Thyroid gland (tissue), 4 donors: ENCODE measurements at regions not wholly inside any gene's neighbourhood (a gene's known extent, or its start where the extent isn't known, plus 50 kb on each side); places are given as distances from the start of the nearest gene placed in this dataset.

Source experiments
- DNase-seq, 2 donors: peaks; one replicate each; pipeline ENCODE4 v3.0.0-alpha.2; 2019
- H3K27ac ChIP-seq, 3 donors: fragments of 200-600 bp; sonication (generic); 1 replicate in 2 of 3; 2 replicates in 1 of 3; pipeline ENCODE4 v1.5.1; 2016 to 2019; ENCODE audit warnings: mild to moderate bottlenecking in 1 of 3, moderate library complexity in 1 of 3
- H3K27me3 ChIP-seq: fragments of 200-600 bp; sonication (generic); one replicate; pipeline ENCODE4 v1.5.1; 2019
- H3K36me3 ChIP-seq, 2 donors: fragments of 200-600 bp; sonication (generic); one replicate each; pipeline ENCODE4 v1.5.1; 2016 to 2019
- H3K4me1 ChIP-seq, 2 donors: fragments of 200-600 bp; sonication (generic); one replicate each; pipeline ENCODE4 v1.5.1; 2017 to 2019
- H3K4me3 ChIP-seq, 3 donors: fragments of 200-600 bp; sonication (generic); replicated peaks in 1 of 3; 1 replicate in 2 of 3; 2 replicates in 1 of 3; pipeline ENCODE4 v1.5.1; 2016; ENCODE audit warnings: mild to moderate bottlenecking in 1 of 3
- H3K9me3 ChIP-seq: fragments of 200-600 bp; sonication (generic); one replicate; pipeline ENCODE4 v1.5.1; 2017
- CTCF ChIP-seq, 6 experiments: fragments of 200-600 bp in 3 of 6; fragments of 450-650 bp in 3 of 6; sonication (generic) in 3 of 6; IDR thresholded peaks; one replicate each; pipeline ENCODE4 v1.5.1; 2016 to 2019; ENCODE audit warnings: antibody characterized with exemption in 6 of 6, mild to moderate bottlenecking in 2 of 6, inconsistent platforms in 1 of 6, moderate library complexity in 1 of 6
- POLR2A ChIP-seq, 2 donors: fragments of 450-650 bp; IDR thresholded peaks; one replicate each; pipeline ENCODE4 v1.6.1; 2017; ENCODE audit warnings: antibody characterized with exemption in 2 of 2, mild to moderate bottlenecking in 2 of 2, moderate library complexity in 1 of 2
- WGBS, 2 donors: methylation state at CpG; one replicate each; pipeline ENCODE4 v1.1.5; 2017; 5-methylcytosine and 5-hydroxymethylcytosine counted together
- intact Hi-C: fragments of 100-400 bp; cut with DNase I; formaldehyde crosslinking; loops from one replicate; pipeline ENCODE4 v1.15.1; 2023

DNA sequence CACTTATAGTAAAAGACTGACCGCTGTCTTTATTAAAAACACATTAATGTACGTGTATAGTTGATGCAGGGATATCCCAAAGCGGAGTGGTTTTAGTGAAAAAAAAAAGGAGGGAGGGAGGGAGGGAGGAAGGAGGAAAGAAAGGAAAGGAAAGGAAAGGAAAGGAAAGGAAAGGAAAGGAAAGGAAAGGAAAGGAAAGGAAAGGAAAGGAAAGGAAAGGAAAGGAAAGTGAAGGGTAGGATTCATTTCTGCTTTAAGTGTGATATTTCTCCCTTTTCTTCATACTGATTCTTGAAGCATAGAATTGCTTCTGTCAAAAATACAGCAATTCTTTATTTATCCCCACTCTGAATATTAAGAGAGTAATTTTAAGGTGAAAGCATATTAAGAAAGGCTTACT lies 504.9 kb downstream of the PPP4R3C start:
- no peak for DNase-seq
- 87 to 96% methylated on average over 3 of the region's 3 CpGs for WGBS, 2 donors
- H3K9me3 ChIP-seq, result no peaks in the 10 kb centered on the region
- no peak overlapping the region for H3K27ac ChIP-seq
- no peak overlapping the region for H3K4me3 ChIP-seq
- H3K4me1 ChIP-seq, result no peaks in the 10 kb centered on the region
- intact Hi-C loops, result no loop called here
- no peaks in the 10 kb centered on the region for H3K36me3 ChIP-seq
- no peaks in the 10 kb centered on the region for H3K27me3 ChIP-seq
- TF ChIP-seq CTCF (IDR thresholded peaks at IDR 0.05) (no peak), POLR2A (IDR thresholded peaks at IDR 0.05) (no peak)

GRCh38 chrX:26954029-26954428 lies 509.1 kb downstream of the PPP4R3C start:
- Histone ChIP-seq H3K9me3 (no peaks in the 10 kb centered on the region), H3K27me3 (no peaks in the 10 kb centered on the region), H3K4me1 (no peaks in the 10 kb centered on the region), H3K27ac (no peak overlapping the region), H3K36me3 (no peaks in the 10 kb centered on the region), H3K4me3 (no peak overlapping the region)
- intact Hi-C loops, result no loop called here
- WGBS, 2 donors, result 39 to 48% methylated on average over 2 of the region's 2 CpGs
- DNase-seq, result no peak
- TF ChIP-seq POLR2A (IDR thresholded peaks at IDR 0.05) (no peak), CTCF (IDR thresholded peaks at IDR 0.05) (no peak)

- Histone ChIP-seq H3K27ac (no peak overlapping the region), H3K9me3 (no peaks in the 10 kb centered on the region), H3K36me3 (no peaks in the 10 kb centered on the region), H3K4me1 (no peaks in the 10 kb centered on the region), H3K4me3 (no peak overlapping the region), H3K27me3 (no peaks in the 10 kb centered on the region)
- no peak for DNase-seq
- no peak for TF ChIP-seq CTCF (IDR thresholded peaks at IDR 0.05)
- no peak for TF ChIP-seq POLR2A (IDR thresholded peaks at IDR 0.05)
- intact Hi-C loops, result no loop called here
- WGBS, 2 donors, result 51 to 56% methylated on average over 2 of the region's 2 CpGs
These were observed 510.9 kb downstream of the PPP4R3C start for GRCh38 chrX:26952213-26952612.

GRCh38 chrX:26927419-26927818 lies 535.7 kb downstream of the PPP4R3C start:
- no peak for DNase-seq
- H3K4me1 ChIP-seq, result no peaks in the 10 kb centered on the region
- H3K27me3 ChIP-seq, result no peaks in the 10 kb centered on the region
- WGBS, 2 donors, result 81 to 82% methylated on average over 2 of the region's 2 CpGs
- no peaks in the 10 kb centered on the region for H3K9me3 ChIP-seq
- intact Hi-C loops, result no loop called here
- H3K36me3 ChIP-seq, result no peaks in the 10 kb centered on the region
- TF ChIP-seq CTCF (IDR thresholded peaks at IDR 0.05), result no peak
- TF ChIP-seq POLR2A (IDR thresholded peaks at IDR 0.05), result no peak
- no peak overlapping the region for H3K27ac ChIP-seq
- H3K4me3 ChIP-seq, result no peak overlapping the region

GRCh38 chrX:26925088-26925487 lies 538.1 kb downstream of the PPP4R3C start:
- Histone ChIP-seq H3K27ac (no peak overlapping the region), H3K36me3 (no peaks in the 10 kb centered on the region), H3K9me3 (no peaks in the 10 kb centered on the region), H3K4me1 (no peaks in the 10 kb centered on the region), H3K4me3 (no peak overlapping the region), H3K27me3 (no peaks in the 10 kb centered on the region)
- no peak for DNase-seq
- no peak for TF ChIP-seq POLR2A (IDR thresholded peaks at IDR 0.05)
- TF ChIP-seq CTCF (IDR thresholded peaks at IDR 0.05), result no peak
- intact Hi-C loops, result no loop called here
